ENCODE measurements at regions not wholly inside any gene's neighbourhood (a gene's known extent, or its start where the extent isn't known, plus 50 kb on each side); places are given as distances from the start of the nearest gene placed in this dataset.
A peak's percentile ranks its signal among the peaks of the same experiment; 100 is the strongest.

- DNase-seq (no peak), ATAC-seq (no peak)
- peaks cover 0 to 6% (median 0%) of the 10 kb centered on the region in 11 donors for H3K9me3 Mint-ChIP-seq
- H3K27ac Mint-ChIP-seq = no peak overlapping the region
- Histone ChIP-seq H3K4me1 (ENCODE audit: control insufficient read depth in 2 of 2, insufficient read depth in 2 of 2, low read length in 2 of 2) (no peaks in the 10 kb centered on the region), H3K36me3 (ENCODE audit: control insufficient read depth in 2 of 3, insufficient read depth in 3 of 3, low read length in 3 of 3) (no peaks in the 10 kb centered on the region), H3K9me3 (ENCODE audit: control insufficient read depth in 2 of 3, low read length in 3 of 3) (no peaks in the 10 kb centered on the region), H3K4me3 (ENCODE audit: low read length) (no peak overlapping the region), H3K27me3 (ENCODE audit: control insufficient read depth in 2 of 2, insufficient read depth in 2 of 2, low read length in 2 of 2) (no peaks in the 10 kb centered on the region), H3K27ac (ENCODE audit: low read depth, low read length) (no peak overlapping the region)
- CTCF ChIA-PET = no interaction called here
- no peak overlapping the region for H3K4me3 Mint-ChIP-seq
- intact Hi-C loops (cut with micrococcal nuclease) = no loop called here
- H3K4me1 Mint-ChIP-seq = no peaks in the 10 kb centered on the region
- no peaks in the 10 kb centered on the region for H3K36me3 Mint-ChIP-seq
- H3K27me3 Mint-ChIP-seq = peaks cover 0 to 4% (median 3%) of the 10 kb centered on the region in 5 donors
- POLR2A ChIA-PET = no interaction called here
These were observed 317.9 kb upstream of the VRK2 start for GRCh38 chr2:57728691-57729090.

GRCh38 chr2:57733956-57734355 lies 312.6 kb upstream of the VRK2 start:
- no peak overlapping the region for H3K4me3 Mint-ChIP-seq
- Histone ChIP-seq H3K4me1 (ENCODE audit: control insufficient read depth in 2 of 2, insufficient read depth in 2 of 2, low read length in 2 of 2) (no peaks in the 10 kb centered on the region), H3K27me3 (ENCODE audit: control insufficient read depth in 2 of 2, insufficient read depth in 2 of 2, low read length in 2 of 2) (no peaks in the 10 kb centered on the region), H3K36me3 (ENCODE audit: control insufficient read depth in 2 of 3, insufficient read depth in 3 of 3, low read length in 3 of 3) (no peaks in the 10 kb centered on the region), H3K4me3 (ENCODE audit: low read length) (no peak overlapping the region), H3K9me3 (ENCODE audit: control insufficient read depth in 2 of 3, low read length in 3 of 3) (no peaks in the 10 kb centered on the region), H3K27ac (ENCODE audit: low read depth, low read length) (no peak overlapping the region)
- no peaks in the 10 kb centered on the region for H3K36me3 Mint-ChIP-seq
- intact Hi-C loops (cut with micrococcal nuclease) = no loop called here
- H3K9me3 Mint-ChIP-seq = peaks cover 0 to 5% (median 0%) of the 10 kb centered on the region in 11 donors
- ChIA-PET POLR2A (no interaction called here), CTCF (no interaction called here)
- DNase-seq (no peak), ATAC-seq (no peak)
- H3K4me1 Mint-ChIP-seq = no peaks in the 10 kb centered on the region
- H3K27me3 Mint-ChIP-seq = peaks cover 0 to 4% (median 0%) of the 10 kb centered on the region in 5 donors
- no peak overlapping the region for H3K27ac Mint-ChIP-seq

DNA sequence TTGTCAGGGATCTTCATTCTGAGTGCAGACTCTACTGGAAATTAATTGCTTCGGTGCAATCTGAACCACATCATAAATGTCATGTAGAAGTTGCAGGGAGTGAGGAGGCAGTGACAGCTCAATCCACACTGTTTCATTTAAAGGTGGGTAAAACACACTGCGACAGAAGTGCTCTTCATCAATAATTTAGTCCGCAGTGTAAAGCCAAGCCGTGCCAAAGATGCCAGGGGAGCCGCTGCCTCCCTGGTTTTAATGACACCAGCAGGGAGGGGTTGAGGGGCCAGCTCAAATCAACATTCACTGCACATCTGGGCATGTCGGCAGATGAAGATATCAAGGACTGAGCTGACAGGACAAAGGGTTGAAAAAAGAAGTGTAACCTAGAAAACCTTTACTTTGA lies 305.7 kb upstream of the VRK2 start:
- CTCF ChIA-PET = no interaction called here
- no peaks in the 10 kb centered on the region for H3K36me3 ChIP-seq (ENCODE audit: control insufficient read depth in 2 of 3, insufficient read depth in 3 of 3, low read length in 3 of 3)
- H3K4me1 ChIP-seq (ENCODE audit: control insufficient read depth in 2 of 2, insufficient read depth in 2 of 2, low read length in 2 of 2) = no peaks in the 10 kb centered on the region
- Mint-ChIP-seq H3K4me1 (peaks cover 0 to 2% (median 0%) of the 10 kb centered on the region in 7 donors), H3K36me3 (no peaks in the 10 kb centered on the region), H3K27me3 (peaks cover 0 to 9% (median 6%) of the 10 kb centered on the region in 5 donors), H3K9me3 (no peaks in the 10 kb centered on the region), H3K27ac (no peak overlapping the region), H3K4me3 (no peak overlapping the region)
- H3K4me3 ChIP-seq (ENCODE audit: low read length) = no peak overlapping the region
- H3K27ac ChIP-seq (ENCODE audit: low read depth, low read length) = no peak overlapping the region
- H3K27me3 ChIP-seq (ENCODE audit: control insufficient read depth in 2 of 2, insufficient read depth in 2 of 2, low read length in 2 of 2) = no peaks in the 10 kb centered on the region
- POLR2A ChIA-PET = no interaction called here
- intact Hi-C loops (cut with micrococcal nuclease) = no loop called here
- H3K9me3 ChIP-seq (ENCODE audit: control insufficient read depth in 2 of 3, low read length in 3 of 3) = no peaks in the 10 kb centered on the region
- DNase-seq = no peak
- ATAC-seq = no peak

DNA sequence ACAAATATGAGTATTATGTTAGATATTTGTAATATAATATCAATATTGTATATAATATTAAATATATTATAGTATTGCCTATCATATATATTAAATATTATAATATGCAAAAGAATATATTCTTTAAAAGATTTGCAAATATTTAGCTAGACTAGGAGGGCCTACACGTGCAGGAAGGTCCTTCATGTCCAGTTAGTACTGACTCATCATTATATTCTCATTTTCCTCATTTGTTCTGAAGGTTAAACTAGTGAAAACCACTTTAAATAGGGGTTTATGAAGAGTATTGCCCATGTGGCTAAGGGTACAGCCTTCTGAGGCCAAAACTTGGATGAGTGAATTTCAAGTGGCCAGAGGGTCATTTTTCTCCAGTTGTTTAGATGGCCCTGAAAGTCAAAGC lies 293.0 kb upstream of the VRK2 start:
- Mint-ChIP-seq H3K36me3 (no peaks in the 10 kb centered on the region), H3K4me1 (no peaks in the 10 kb centered on the region), H3K27me3 (peaks cover 0 to 8% (median 4%) of the 10 kb centered on the region in 5 donors), H3K9me3 (no peaks in the 10 kb centered on the region), H3K27ac (no peak overlapping the region), H3K4me3 (no peak overlapping the region)
- no peak for ATAC-seq
- POLR2A ChIA-PET = no interaction called here
- no peak for DNase-seq
- H3K27me3 ChIP-seq (ENCODE audit: control insufficient read depth in 2 of 2, insufficient read depth in 2 of 2, low read length in 2 of 2) = no peaks in the 10 kb centered on the region
- no peaks in the 10 kb centered on the region for H3K36me3 ChIP-seq (ENCODE audit: control insufficient read depth in 2 of 3, insufficient read depth in 3 of 3, low read length in 3 of 3)
- intact Hi-C loops (cut with micrococcal nuclease) = no loop called here
- no peak overlapping the region for H3K4me3 ChIP-seq (ENCODE audit: low read length)
- CTCF ChIA-PET = no interaction called here
- H3K4me1 ChIP-seq (ENCODE audit: control insufficient read depth in 2 of 2, insufficient read depth in 2 of 2, low read length in 2 of 2) = no peaks in the 10 kb centered on the region
- H3K27ac ChIP-seq (ENCODE audit: low read depth, low read length) = no peak overlapping the region
- H3K9me3 ChIP-seq (ENCODE audit: control insufficient read depth in 2 of 3, low read length in 3 of 3) = no peaks in the 10 kb centered on the region

GRCh38 chr2:57758686-57759085 lies 287.9 kb upstream of the VRK2 start:
- DNase-seq = no peak
- Mint-ChIP-seq H3K27ac (no peak overlapping the region), H3K9me3 (no peaks in the 10 kb centered on the region), H3K27me3 (peaks cover 0 to 17% (median 5%) of the 10 kb centered on the region in 5 donors), H3K4me1 (peaks cover 0 to 3% (median 0%) of the 10 kb centered on the region in 7 donors), H3K4me3 (no peak overlapping the region), H3K36me3 (no peaks in the 10 kb centered on the region)
- no peaks in the 10 kb centered on the region for H3K9me3 ChIP-seq (ENCODE audit: control insufficient read depth in 2 of 3, low read length in 3 of 3)
- ATAC-seq = no peak
- no peaks in the 10 kb centered on the region for H3K27me3 ChIP-seq (ENCODE audit: control insufficient read depth in 2 of 2, insufficient read depth in 2 of 2, low read length in 2 of 2)
- H3K27ac ChIP-seq (ENCODE audit: low read depth, low read length) = no peak overlapping the region
- CTCF ChIA-PET = interaction anchor here (1.0 to 1.6 kb wide), 2 partner anchors 9 to 16 kb away, joined by 3 to 5 read pairs; no protein-coding TSS in a partner anchor
- POLR2A ChIA-PET = no interaction called here
- peaks cover 0 to 7% of the 10 kb centered on the region in 2 donors for H3K4me1 ChIP-seq (ENCODE audit: control insufficient read depth in 2 of 2, insufficient read depth in 2 of 2, low read length in 2 of 2)
- no peak overlapping the region for H3K4me3 ChIP-seq (ENCODE audit: low read length)
- no peaks in the 10 kb centered on the region for H3K36me3 ChIP-seq (ENCODE audit: control insufficient read depth in 2 of 3, insufficient read depth in 3 of 3, low read length in 3 of 3)
- intact Hi-C loops (cut with micrococcal nuclease) = loop anchor here (1.0 to 2.0 kb wide), 3 partner anchors 690 to 1544 kb away; no protein-coding TSS in a partner anchor

GRCh38 chr2:57759131-57759530 lies 287.5 kb upstream of the VRK2 start:
- no peak for ATAC-seq
- ChIA-PET POLR2A (no interaction called here), CTCF (interaction anchor here (1.0 to 1.6 kb wide), 3 partner anchors 9 to 16 kb away, joined by 3 to 5 read pairs (median 3); no protein-coding TSS in a partner anchor)
- no peak for DNase-seq
- Histone ChIP-seq H3K9me3 (ENCODE audit: control insufficient read depth in 2 of 3, low read length in 3 of 3) (no peaks in the 10 kb centered on the region), H3K4me1 (ENCODE audit: control insufficient read depth in 2 of 2, insufficient read depth in 2 of 2, low read length in 2 of 2) (peaks cover 0 to 7% of the 10 kb centered on the region in 2 donors), H3K36me3 (ENCODE audit: control insufficient read depth in 2 of 3, insufficient read depth in 3 of 3, low read length in 3 of 3) (no peaks in the 10 kb centered on the region), H3K27me3 (ENCODE audit: control insufficient read depth in 2 of 2, insufficient read depth in 2 of 2, low read length in 2 of 2) (no peaks in the 10 kb centered on the region), H3K27ac (ENCODE audit: low read depth, low read length) (no peak overlapping the region), H3K4me3 (ENCODE audit: low read length) (no peak overlapping the region)
- Mint-ChIP-seq H3K27me3 (peaks cover 0 to 17% (median 5%) of the 10 kb centered on the region in 5 donors), H3K36me3 (no peaks in the 10 kb centered on the region), H3K4me3 (no peak overlapping the region), H3K4me1 (peaks cover 0 to 3% (median 0%) of the 10 kb centered on the region in 7 donors), H3K9me3 (no peaks in the 10 kb centered on the region), H3K27ac (no peak overlapping the region)
- intact Hi-C loops (cut with micrococcal nuclease) = loop anchor here (1.0 to 2.0 kb wide), 3 partner anchors 689 to 1544 kb away; no protein-coding TSS in a partner anchor

- H3K4me3 Mint-ChIP-seq = peak overlapping the region in 5 of 10 donors; percentile 9 to 44 (median 20)
- Histone ChIP-seq H3K27me3 (ENCODE audit: control insufficient read depth in 2 of 2, insufficient read depth in 2 of 2, low read length in 2 of 2) (no peaks in the 10 kb centered on the region), H3K27ac (ENCODE audit: low read depth, low read length) (no peak overlapping the region), H3K9me3 (ENCODE audit: control insufficient read depth in 2 of 3, low read length in 3 of 3) (no peaks in the 10 kb centered on the region), H3K4me1 (ENCODE audit: control insufficient read depth in 2 of 2, insufficient read depth in 2 of 2, low read length in 2 of 2) (peaks cover 0 to 7% of the 10 kb centered on the region in 2 donors), H3K4me3 (ENCODE audit: low read length) (no peak overlapping the region), H3K36me3 (ENCODE audit: control insufficient read depth in 2 of 3, insufficient read depth in 3 of 3, low read length in 3 of 3) (no peaks in the 10 kb centered on the region)
- H3K27me3 Mint-ChIP-seq = peaks cover 0 to 17% (median 5%) of the 10 kb centered on the region in 5 donors
- H3K4me1 Mint-ChIP-seq = peaks cover 0 to 3% (median 0%) of the 10 kb centered on the region in 7 donors
- H3K27ac Mint-ChIP-seq = no peak overlapping the region
- H3K9me3 Mint-ChIP-seq = no peaks in the 10 kb centered on the region
- ATAC-seq = peak; percentile 83
- ChIA-PET POLR2A (no interaction called here), CTCF (interaction anchor here (0.7 to 1.6 kb wide), 5 partner anchors 10 to 149 kb away, joined by 3 to 5 read pairs (median 3); no protein-coding TSS in a partner anchor)
- H3K36me3 Mint-ChIP-seq = no peaks in the 10 kb centered on the region
- intact Hi-C loops (cut with micrococcal nuclease) = loop anchor here (1.0 to 10.0 kb wide), 4 partner anchors 688 to 1825 kb away; no protein-coding TSS in a partner anchor
- peak; percentile 23 to 80 (median 64) for DNase-seq
These were observed 286.7 kb upstream of the VRK2 start for GRCh38 chr2:57759822-57760300.

All from naive thymus-derived CD4-positive, alpha-beta T cell (primary cell).